DMS114 treated with DMSO at 0.1 percent for 48 hours (cell line): ENCODE measurements at regions not wholly inside any gene's neighbourhood (a gene's known extent, or its start where the extent isn't known, plus 50 kb on each side); places are given as distances from the start of the nearest gene placed in this dataset.

Experiments
- DNase-seq: peaks from one replicate; lab custom pipeline; 2025; ENCODE audit not compliant: unreplicated experiment; lab: John Stamatoyannopoulos, UW

DNA sequence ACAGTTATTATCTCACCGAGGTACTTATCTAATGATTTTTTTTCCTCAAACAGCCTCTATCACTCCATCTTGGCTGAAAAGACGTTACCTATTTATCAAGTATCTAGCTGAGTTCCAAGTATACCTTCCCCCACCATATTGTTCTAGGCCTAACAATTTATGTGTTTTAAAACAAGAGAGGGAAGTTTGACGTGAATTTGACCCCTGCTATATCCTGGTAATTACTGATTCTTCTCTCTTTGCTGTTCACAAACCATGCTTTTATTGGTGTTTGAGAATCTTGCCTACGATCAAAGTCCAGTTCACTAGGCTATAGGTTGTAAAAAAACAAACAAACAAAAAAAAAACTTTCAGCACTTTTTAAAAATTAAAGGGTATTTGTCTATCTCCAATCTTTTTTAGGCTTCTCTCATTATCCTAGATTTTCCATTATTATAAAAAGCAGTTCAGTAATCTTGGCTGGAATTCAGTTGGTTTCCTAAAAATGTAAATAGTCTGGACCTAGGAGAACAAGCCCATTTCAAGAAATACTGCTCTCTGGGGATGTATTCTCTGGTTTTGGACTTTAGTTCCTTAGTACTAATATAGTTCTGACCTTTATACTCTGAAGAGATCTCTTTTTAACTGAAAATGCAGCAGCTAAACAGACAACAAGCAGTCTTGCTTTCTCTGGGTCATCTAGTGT lies 505.4 kb downstream of the CPS1 start:
- no peak for DNase-seq

DNA sequence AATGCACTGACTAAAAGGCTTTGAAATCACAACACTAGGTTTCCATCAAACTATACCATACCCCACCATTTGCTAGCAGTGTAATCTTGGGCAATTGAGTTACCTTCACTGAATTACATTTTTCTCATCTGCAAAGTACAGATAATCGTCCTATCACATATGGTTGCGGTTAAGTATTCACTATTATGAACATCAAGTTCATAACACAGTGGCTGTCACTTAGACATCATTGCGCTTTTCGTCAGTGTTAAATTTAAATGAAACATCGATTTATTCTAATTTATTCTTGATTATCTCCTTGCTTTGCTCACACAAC lies 505.9 kb downstream of the CPS1 start:
- no peak for DNase-seq

- no peak for DNase-seq
Observed at GRCh38 chr2:211067029-211067428, 510.6 kb downstream of the CPS1 start.

DNA sequence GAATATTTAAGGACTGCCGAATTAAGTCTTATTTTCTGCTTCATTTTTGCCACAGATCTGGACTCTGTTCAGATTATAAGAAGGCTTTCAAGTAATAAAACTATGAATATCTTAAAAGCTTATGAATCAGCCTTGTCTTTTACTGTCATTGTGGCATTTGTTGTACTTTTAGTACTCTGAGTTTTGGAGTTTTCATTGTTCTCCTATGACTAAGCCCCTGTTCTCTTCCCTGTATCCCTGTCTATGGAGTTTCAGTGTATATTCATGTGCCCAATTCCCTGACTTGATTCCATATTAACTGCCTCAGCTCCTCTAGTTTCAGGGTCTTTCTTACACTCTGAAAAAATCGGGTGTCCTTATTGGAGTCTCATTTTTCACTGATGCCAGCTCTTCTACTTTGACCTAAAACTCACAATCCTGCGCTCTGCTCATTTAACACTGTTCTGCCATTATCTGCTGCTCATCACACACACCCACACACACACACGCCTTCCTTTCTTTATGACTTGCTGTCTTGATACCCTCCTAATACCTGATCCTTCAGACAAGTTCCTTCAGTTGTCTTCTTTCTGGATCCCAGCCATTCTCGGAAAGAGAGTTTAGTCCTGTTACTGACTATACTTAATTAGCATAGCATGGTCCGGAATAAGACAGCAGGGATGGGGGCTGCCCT lies 511.8 kb downstream of the CPS1 start:
- no peak for DNase-seq

- DNase-seq = no peak
Observed at GRCh38 chr2:211070547-211070946, 514.1 kb downstream of the CPS1 start.

GRCh38 chr2:211077216-211077767 lies 520.9 kb downstream of the CPS1 start:
- no peak for DNase-seq

DNA sequence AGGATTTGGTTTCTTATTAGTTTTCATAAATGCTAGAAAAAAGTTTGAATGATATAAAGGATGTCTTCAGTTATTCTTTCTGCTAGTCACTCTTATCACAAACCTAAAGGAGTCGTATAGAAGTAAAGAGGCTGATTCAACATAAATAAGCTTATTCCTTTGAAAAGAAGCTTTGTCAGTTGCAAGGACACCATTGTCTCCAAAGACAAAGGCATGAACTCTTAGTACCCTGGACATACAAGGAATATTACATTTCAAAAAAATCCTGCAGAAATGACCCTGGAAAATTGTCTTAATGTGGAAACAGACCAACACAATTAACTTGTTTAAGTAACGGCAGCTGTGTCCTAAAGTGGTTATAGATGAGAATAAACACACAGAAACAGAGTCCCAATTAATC lies 528.0 kb downstream of the CPS1 start:
- no peak for DNase-seq

GRCh38 chr2:211085056-211085680 lies 528.8 kb downstream of the CPS1 start:
- DNase-seq = peak; percentile 5

DNA sequence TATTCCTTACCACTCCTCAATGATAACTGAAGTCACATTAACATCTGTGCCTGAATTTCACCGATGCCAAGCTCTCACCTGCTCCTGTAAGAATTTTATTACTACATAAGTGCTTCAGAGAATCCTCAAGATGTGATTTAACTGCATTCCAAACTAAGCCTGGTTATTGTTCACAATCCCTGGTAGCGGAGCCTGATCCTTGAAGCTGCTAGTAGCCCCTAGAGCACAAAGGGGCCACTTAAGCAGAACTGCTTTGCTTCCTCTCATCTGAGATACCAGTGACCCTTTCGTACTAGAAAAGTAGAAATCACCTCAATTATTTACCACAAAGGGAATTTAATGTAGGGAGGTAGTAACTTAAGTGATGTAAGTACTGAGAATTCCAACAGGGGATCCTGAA lies 529.6 kb downstream of the CPS1 start:
- DNase-seq = no peak

GRCh38 chr2:211089127-211089526 lies 532.7 kb downstream of the CPS1 start:
- DNase-seq = no peak

GRCh38 chr2:211093743-211094303 lies 537.4 kb downstream of the CPS1 start:
- DNase-seq = no peak

DNA sequence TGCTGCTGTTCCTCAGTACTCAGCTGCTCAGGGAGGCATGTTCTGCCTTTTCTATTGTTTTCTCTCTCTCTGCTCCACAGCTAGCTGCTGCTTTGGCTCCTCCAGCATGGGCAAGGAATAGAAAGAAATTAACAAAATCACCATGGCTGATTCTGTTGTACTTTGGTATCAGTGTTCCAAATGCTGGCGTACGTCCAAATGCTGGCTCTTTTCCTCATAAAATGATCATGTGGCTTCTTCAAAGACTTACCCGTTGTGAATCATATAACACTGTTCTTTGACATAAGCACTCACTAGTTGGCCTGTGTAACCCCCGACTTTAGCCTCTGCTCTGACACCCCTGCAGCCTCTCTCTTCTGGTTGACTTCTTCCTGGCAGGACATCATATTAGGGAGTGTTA lies 547.6 kb downstream of the CPS1 start:
- DNase-seq = no peak

DNA sequence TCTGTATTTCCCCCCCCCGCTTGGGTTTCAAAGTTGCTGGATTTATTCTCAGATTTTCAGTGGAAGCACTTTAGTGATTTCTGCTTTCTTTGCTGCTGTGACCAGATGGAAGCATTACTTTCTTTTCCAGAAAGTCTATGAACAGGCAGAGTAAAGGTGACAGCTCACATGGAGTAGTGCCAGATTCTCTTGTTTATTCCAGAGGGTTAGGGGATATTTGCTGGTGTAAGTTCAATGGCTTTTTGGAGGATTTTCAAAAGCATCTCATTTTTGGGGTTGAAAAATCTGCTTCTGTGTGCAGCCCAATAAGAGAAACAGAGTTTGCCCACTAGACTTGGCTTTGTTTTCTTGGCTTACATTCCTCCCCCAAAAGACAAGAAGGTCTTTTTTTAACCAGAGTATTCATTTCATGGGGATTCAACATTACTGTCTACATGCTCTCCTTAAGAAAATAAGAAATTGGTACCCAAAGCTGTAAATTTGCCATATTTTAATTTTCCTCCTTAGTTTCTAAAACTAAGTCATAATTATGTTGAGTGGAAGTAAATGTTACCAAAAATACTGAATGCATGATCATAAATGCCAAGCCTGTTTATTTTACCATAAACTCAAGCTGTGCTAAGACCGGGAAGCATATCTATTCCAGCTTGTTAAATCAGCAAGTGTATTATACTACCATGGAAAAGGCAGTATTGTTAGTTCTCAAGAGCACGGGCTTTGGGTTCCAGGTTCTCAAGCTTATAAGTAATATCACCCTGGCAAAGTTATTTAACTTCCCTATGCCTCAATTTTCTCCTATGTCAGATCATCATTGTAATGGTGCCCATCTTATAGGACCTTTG lies 557.2 kb downstream of the CPS1 start:
- DNase-seq = no peak

- DNase-seq = no peak
Observed at GRCh38 chr2:211114826-211115455, 558.5 kb downstream of the CPS1 start.

DNA sequence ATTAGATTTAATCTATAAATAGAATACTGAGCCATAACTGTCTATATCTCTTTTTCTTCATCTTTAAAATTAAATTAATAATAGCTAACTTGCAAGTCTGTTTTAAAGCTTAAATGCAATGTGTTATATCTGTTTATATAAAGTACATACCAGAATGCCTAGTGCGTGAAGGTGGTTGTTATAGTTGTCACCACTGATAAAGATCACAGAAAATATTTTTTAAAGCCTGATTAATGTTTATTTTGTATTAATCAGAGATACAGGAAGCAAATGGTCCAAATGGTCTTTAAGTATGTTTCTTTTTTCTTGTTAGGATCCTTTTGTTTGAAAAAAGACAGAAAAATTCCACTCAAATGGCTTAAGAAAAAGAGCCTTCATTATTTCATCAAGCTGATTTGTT lies 560.6 kb downstream of the CPS1 start:
- DNase-seq = no peak

GRCh38 chr2:211126256-211126655 lies 569.9 kb downstream of the CPS1 start:
- no peak for DNase-seq

DNA sequence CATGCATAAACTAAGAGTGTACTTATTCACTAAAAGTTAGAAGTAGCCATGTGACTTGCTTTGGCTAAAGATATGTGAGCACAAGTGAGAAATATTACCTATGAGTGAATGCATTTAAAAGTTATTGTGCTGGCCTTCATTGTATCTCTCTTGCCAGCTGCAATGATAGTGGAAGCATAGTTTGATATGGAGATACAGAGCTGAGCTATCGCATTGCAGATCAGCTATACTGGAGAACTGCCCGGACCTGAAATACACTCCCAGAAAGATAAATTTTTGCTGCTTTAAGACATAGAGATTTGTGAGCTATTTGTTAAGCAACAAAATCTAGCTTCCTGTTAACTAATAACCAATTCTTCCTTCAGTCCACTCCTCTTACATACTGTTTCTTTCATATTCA lies 571.1 kb downstream of the CPS1 start:
- DNase-seq = no peak

- DNase-seq = no peak
Observed at GRCh38 chr2:211128287-211128686, 571.9 kb downstream of the CPS1 start.

DNA sequence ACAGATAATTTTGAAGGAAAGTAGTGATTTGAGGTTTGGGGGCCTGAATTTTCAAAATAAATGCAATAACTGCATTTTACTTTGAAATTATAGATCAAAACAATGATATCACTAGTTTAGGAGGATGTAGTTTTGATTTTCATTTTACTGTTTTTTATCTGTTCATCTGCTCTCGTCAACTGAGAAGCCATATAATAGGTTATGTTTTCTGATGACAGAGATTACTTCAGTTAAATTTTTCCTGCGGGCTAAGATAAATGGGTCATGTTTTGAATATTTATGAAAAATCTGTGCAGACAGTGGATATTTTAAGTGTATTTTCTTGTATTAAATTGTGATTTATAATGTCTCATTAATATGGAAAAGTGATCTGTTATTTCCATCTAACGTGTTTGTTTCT lies 573.4 kb downstream of the CPS1 start:
- DNase-seq = no peak

DNA sequence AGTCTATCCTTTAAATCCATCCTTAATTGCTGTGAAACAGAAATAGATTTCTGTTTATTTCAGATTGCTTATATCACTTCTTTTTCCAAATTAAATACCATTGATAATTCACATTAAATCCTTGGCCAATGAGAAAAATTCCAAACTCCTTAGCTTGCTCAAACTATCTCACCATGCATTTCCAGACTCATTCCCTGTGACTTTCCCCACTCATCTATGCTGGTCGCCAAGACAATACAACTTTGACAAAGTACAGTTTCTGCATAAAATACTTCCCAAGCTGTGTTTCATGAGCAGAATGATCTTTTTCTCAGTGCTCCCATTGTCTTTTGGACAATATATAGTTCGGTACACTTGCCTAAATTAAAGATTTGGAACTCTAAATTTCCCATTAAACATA lies 575.6 kb downstream of the CPS1 start:
- DNase-seq = no peak

DNA sequence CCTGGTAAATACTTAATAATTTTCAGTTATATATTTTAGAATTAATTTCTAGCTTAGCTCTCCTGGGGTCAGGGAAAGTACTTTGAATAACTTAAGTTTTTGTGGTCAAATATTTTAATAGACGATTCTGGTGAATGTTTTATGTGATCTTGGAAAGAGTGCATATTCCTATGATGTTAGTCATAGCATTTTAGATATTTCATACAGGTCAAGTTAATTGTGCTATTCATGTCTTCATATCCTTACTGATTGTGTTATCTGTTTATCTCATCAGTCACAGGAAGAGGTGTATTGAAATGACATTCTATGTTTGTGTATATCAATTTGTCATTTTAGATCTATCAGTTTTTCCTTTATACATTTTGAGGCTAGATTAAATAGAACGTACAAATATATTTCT lies 576.2 kb downstream of the CPS1 start:
- DNase-seq = no peak
